Activated naive CD4-positive, alpha-beta T cell treated with anti-CD3 and anti-CD28 coated beads, Interleukin-2, amount 50 U/mL, for 24 hours (primary cell): ENCODE measurements at regions not wholly inside any gene's neighbourhood (a gene's known extent, or its start where the extent isn't known, plus 50 kb on each side); places are given as distances from the start of the nearest gene placed in this dataset.
"Not testable (repeated sequence)": the region's sequence is repeated elsewhere in the genome, so short reads cannot be mapped to it uniquely, and the experiment has no call there.

ENCODE experiments used
- H3K27ac Mint-ChIP-seq: one replicate; pipeline ENCODE4 v1.8.0; 2021; ENCODE audit warnings: mild to moderate bottlenecking, mixed read lengths
- H3K27me3 Mint-ChIP-seq: one replicate; pipeline ENCODE4 v1.8.0; 2021; ENCODE audit warnings: mixed read lengths
- H3K36me3 Mint-ChIP-seq: one replicate; pipeline ENCODE4 v1.8.0; 2021; ENCODE audit warnings: mixed read lengths
- H3K4me1 Mint-ChIP-seq: one replicate; pipeline ENCODE4 v1.8.0; 2021; ENCODE audit warnings: mixed read lengths
- H3K4me3 Mint-ChIP-seq: one replicate; pipeline ENCODE4 v1.8.0; 2021; ENCODE audit warnings: mild to moderate bottlenecking, mixed read lengths
- H3K9me3 Mint-ChIP-seq: one replicate; pipeline ENCODE4 v1.8.0; 2021; ENCODE audit warnings: mixed read lengths

GRCh38 chr10:125417605-125418004 is 257.2 kb upstream of the CTBP2 start:
- no peaks in the 10 kb centered on the region for H3K36me3 Mint-ChIP-seq
- H3K27ac Mint-ChIP-seq, result no peak overlapping the region
- no peaks in the 10 kb centered on the region for H3K9me3 Mint-ChIP-seq
- no peak overlapping the region for H3K4me3 Mint-ChIP-seq
- no peaks in the 10 kb centered on the region for H3K4me1 Mint-ChIP-seq
- H3K27me3 Mint-ChIP-seq, result no peaks in the 10 kb centered on the region

GRCh38 chr10:125415964-125416363 is 255.6 kb upstream of the CTBP2 start:
- Mint-ChIP-seq H3K36me3 (no peaks in the 10 kb centered on the region), H3K27ac (no peak overlapping the region), H3K9me3 (no peaks in the 10 kb centered on the region)

GRCh38 chr10:125415006-125415633 is 254.8 kb upstream of the CTBP2 start:
- no peaks in the 10 kb centered on the region for H3K27me3 Mint-ChIP-seq
- no peaks in the 10 kb centered on the region for H3K36me3 Mint-ChIP-seq
- H3K4me1 Mint-ChIP-seq, result no peaks in the 10 kb centered on the region
- no peak overlapping the region for H3K4me3 Mint-ChIP-seq
- no peaks in the 10 kb centered on the region for H3K9me3 Mint-ChIP-seq
- no peak overlapping the region for H3K27ac Mint-ChIP-seq

More at GRCh38 chr10:125415964-125416363, 255.6 kb upstream of the CTBP2 start:
- Mint-ChIP-seq H3K27me3 (no peaks in the 10 kb centered on the region), H3K4me3 (no peak overlapping the region), H3K4me1 (no peaks in the 10 kb centered on the region)

GRCh38 chr10:125411724-125412123 is 251.4 kb upstream of the CTBP2 start:
- no peaks in the 10 kb centered on the region for H3K9me3 Mint-ChIP-seq
- H3K4me3 Mint-ChIP-seq, result no peak overlapping the region

GRCh38 chr10:125409756-125410155 is 249.4 kb upstream of the CTBP2 start:
- no peak overlapping the region for H3K4me3 Mint-ChIP-seq

More at GRCh38 chr10:125411724-125412123, 251.4 kb upstream of the CTBP2 start:
- Mint-ChIP-seq H3K27me3 (peaks cover 3% of the 10 kb centered on the region), H3K27ac (no peak overlapping the region), H3K36me3 (no peaks in the 10 kb centered on the region), H3K4me1 (no peaks in the 10 kb centered on the region)

GRCh38 chr10:125407557-125407956 is 247.2 kb upstream of the CTBP2 start:
- Mint-ChIP-seq H3K27me3 (peaks cover 6% of the 10 kb centered on the region), H3K27ac (no peak overlapping the region), H3K9me3 (peaks cover 16% of the 10 kb centered on the region), H3K4me3 (no peak overlapping the region), H3K4me1 (no peaks in the 10 kb centered on the region), H3K36me3 (no peaks in the 10 kb centered on the region)

More at GRCh38 chr10:125409756-125410155, 249.4 kb upstream of the CTBP2 start:
- H3K9me3 Mint-ChIP-seq, result peaks cover 5% of the 10 kb centered on the region
- no peaks in the 10 kb centered on the region for H3K36me3 Mint-ChIP-seq
- H3K27ac Mint-ChIP-seq, result no peak overlapping the region
- peaks cover 6% of the 10 kb centered on the region for H3K27me3 Mint-ChIP-seq
- no peaks in the 10 kb centered on the region for H3K4me1 Mint-ChIP-seq

- Mint-ChIP-seq H3K4me1 (no peaks in the 10 kb centered on the region), H3K27me3 (peaks cover 6% of the 10 kb centered on the region), H3K9me3 (peaks cover 18% of the 10 kb centered on the region), H3K4me3 (no peak overlapping the region), H3K27ac (no peak overlapping the region), H3K36me3 (no peaks in the 10 kb centered on the region)
Observed at GRCh38 chr10:125407000-125407502, 246.7 kb upstream of the CTBP2 start.

- H3K27me3 Mint-ChIP-seq, H3K4me3 Mint-ChIP-seq, H3K4me1 Mint-ChIP-seq, H3K36me3 Mint-ChIP-seq, H3K27ac Mint-ChIP-seq: not testable (repeated sequence)
- peaks cover 18% of the 10 kb centered on the region for H3K9me3 Mint-ChIP-seq
Observed at GRCh38 chr10:125404902-125405301, 244.5 kb upstream of the CTBP2 start.

- Mint-ChIP-seq H3K9me3 (peaks cover 15% of the 10 kb centered on the region), H3K27ac (no peak overlapping the region), H3K4me1 (no peaks in the 10 kb centered on the region), H3K36me3 (no peaks in the 10 kb centered on the region), H3K4me3 (no peak overlapping the region), H3K27me3 (peaks cover 4% of the 10 kb centered on the region)
Observed at GRCh38 chr10:125401462-125401861, 241.1 kb upstream of the CTBP2 start.

GRCh38 chr10:125399289-125399688 is 238.9 kb upstream of the CTBP2 start:
- no peak overlapping the region for H3K4me3 Mint-ChIP-seq
- no peaks in the 10 kb centered on the region for H3K4me1 Mint-ChIP-seq
- H3K27ac Mint-ChIP-seq, result no peak overlapping the region
- peaks cover 9% of the 10 kb centered on the region for H3K9me3 Mint-ChIP-seq
- no peaks in the 10 kb centered on the region for H3K36me3 Mint-ChIP-seq
- peaks cover 2% of the 10 kb centered on the region for H3K27me3 Mint-ChIP-seq

- H3K27ac Mint-ChIP-seq, result no peak overlapping the region
- no peaks in the 10 kb centered on the region for H3K36me3 Mint-ChIP-seq
- no peaks in the 10 kb centered on the region for H3K4me1 Mint-ChIP-seq
- no peak overlapping the region for H3K4me3 Mint-ChIP-seq
- peaks cover 2% of the 10 kb centered on the region for H3K27me3 Mint-ChIP-seq
- peaks cover 8% of the 10 kb centered on the region for H3K9me3 Mint-ChIP-seq
Observed at GRCh38 chr10:125398270-125398669, 237.9 kb upstream of the CTBP2 start.

- no peak overlapping the region for H3K27ac Mint-ChIP-seq
- no peak overlapping the region for H3K4me3 Mint-ChIP-seq
- H3K36me3 Mint-ChIP-seq, result no peaks in the 10 kb centered on the region
- H3K27me3 Mint-ChIP-seq, result peaks cover 2% of the 10 kb centered on the region
- H3K4me1 Mint-ChIP-seq, result no peaks in the 10 kb centered on the region
- H3K9me3 Mint-ChIP-seq, result peaks cover 2% of the 10 kb centered on the region
Observed at GRCh38 chr10:125397608-125398007, 237.2 kb upstream of the CTBP2 start.

- no peaks in the 10 kb centered on the region for H3K36me3 Mint-ChIP-seq
- H3K27me3 Mint-ChIP-seq, result peaks cover 3% of the 10 kb centered on the region
- H3K27ac Mint-ChIP-seq, result no peak overlapping the region
- no peaks in the 10 kb centered on the region for H3K9me3 Mint-ChIP-seq
- H3K4me3 Mint-ChIP-seq, result no peak overlapping the region
- H3K4me1 Mint-ChIP-seq, result no peaks in the 10 kb centered on the region
Observed at GRCh38 chr10:125396676-125397075, 236.3 kb upstream of the CTBP2 start.

GRCh38 chr10:125392609-125393008 is 232.2 kb upstream of the CTBP2 start:
- H3K36me3 Mint-ChIP-seq, result no peaks in the 10 kb centered on the region
- H3K9me3 Mint-ChIP-seq, result peaks cover 17% of the 10 kb centered on the region
- H3K4me1 Mint-ChIP-seq, result no peaks in the 10 kb centered on the region
- no peak overlapping the region for H3K27ac Mint-ChIP-seq
- peaks cover 1% of the 10 kb centered on the region for H3K27me3 Mint-ChIP-seq
- no peak overlapping the region for H3K4me3 Mint-ChIP-seq

- H3K27ac Mint-ChIP-seq, result no peak overlapping the region
- H3K27me3 Mint-ChIP-seq, result peaks cover 1% of the 10 kb centered on the region
- no peaks in the 10 kb centered on the region for H3K36me3 Mint-ChIP-seq
- no peaks in the 10 kb centered on the region for H3K4me1 Mint-ChIP-seq
- no peak overlapping the region for H3K4me3 Mint-ChIP-seq
- H3K9me3 Mint-ChIP-seq, result peaks cover 17% of the 10 kb centered on the region
Observed at GRCh38 chr10:125392154-125392553, 231.8 kb upstream of the CTBP2 start.

- peaks cover 17% of the 10 kb centered on the region for H3K9me3 Mint-ChIP-seq
Observed at GRCh38 chr10:125389648-125390047, 229.3 kb upstream of the CTBP2 start.

GRCh38 chr10:125379592-125379991 is 219.2 kb upstream of the CTBP2 start:
- H3K27ac Mint-ChIP-seq, result no peak overlapping the region
- H3K27me3 Mint-ChIP-seq, result peaks cover 4% of the 10 kb centered on the region
- no peaks in the 10 kb centered on the region for H3K36me3 Mint-ChIP-seq
- H3K9me3 Mint-ChIP-seq, result peaks cover 8% of the 10 kb centered on the region
- H3K4me1 Mint-ChIP-seq, result no peaks in the 10 kb centered on the region
- no peak overlapping the region for H3K4me3 Mint-ChIP-seq

More at GRCh38 chr10:125389648-125390047, 229.3 kb upstream of the CTBP2 start:
- Mint-ChIP-seq H3K27ac (no peak overlapping the region), H3K4me1 (no peaks in the 10 kb centered on the region), H3K4me3 (no peak overlapping the region), H3K27me3 (peaks cover 3% of the 10 kb centered on the region), H3K36me3 (no peaks in the 10 kb centered on the region)
